Liver (tissue), 8 donors: ENCODE measurements at regions not wholly inside any gene's neighbourhood (a gene's known extent, or its start where the extent isn't known, plus 50 kb on each side); places are given as distances from the start of the nearest gene placed in this dataset.

Experiments used
- DNase-seq: peaks from one replicate; pipeline ENCODE4 v3.0.0-alpha.2; 2017; ENCODE audit warnings: low spot score
- H3K27ac ChIP-seq, 2 donors: one replicate each; pipeline ENCODE4 v1.7.0; 2013; ENCODE audit warnings: inconsistent platforms in 2 of 2, low read length in 2 of 2, control low read depth in 1 of 2, low read depth in 1 of 2, mild to moderate bottlenecking in 1 of 2
- H3K27me3 ChIP-seq, 4 donors: one replicate each; pipeline versions ENCODE4 v1.6.1 to v1.7.0; 2013; ENCODE audit warnings: low read length in 3 of 4, inconsistent platforms in 1 of 4, mild to moderate bottlenecking in 1 of 4, moderate library complexity in 1 of 4; ENCODE audit not compliant: control insufficient read depth in 4 of 4, insufficient read depth in 4 of 4
- H3K36me3 ChIP-seq, 4 donors: one replicate each; pipeline versions ENCODE4 v1.6.1 to v1.7.0; 2013; ENCODE audit warnings: low read length in 3 of 4, mild to moderate bottlenecking in 3 of 4, low read depth in 1 of 4, moderate library complexity in 1 of 4; ENCODE audit not compliant: control insufficient read depth in 4 of 4, insufficient read depth in 3 of 4
- H3K4me1 ChIP-seq, 4 donors: one replicate each; pipeline versions ENCODE4 v1.6.1 to v1.7.0; 2013; ENCODE audit warnings: low read length in 3 of 4, mild to moderate bottlenecking in 3 of 4, moderate library complexity in 1 of 4; ENCODE audit not compliant: control insufficient read depth in 4 of 4, insufficient read depth in 4 of 4
- H3K4me3 ChIP-seq, 3 donors: one replicate each; pipeline versions ENCODE4 v1.6.1 to v1.7.0; 2013; ENCODE audit warnings: low read length in 3 of 3, control low read depth in 1 of 3, low read depth in 1 of 3, mild to moderate bottlenecking in 1 of 3
- H3K9ac ChIP-seq, 2 donors: one replicate each; pipeline ENCODE4 v1.7.0; 2013; ENCODE audit warnings: low read length in 2 of 2, mild to moderate bottlenecking in 2 of 2, moderate library complexity in 2 of 2, control low read depth in 1 of 2, low read depth in 1 of 2
- H3K9me3 ChIP-seq, 4 donors: one replicate each; pipeline versions ENCODE4 v1.6.1 to v1.7.0; 2013; ENCODE audit warnings: low read length in 3 of 4; ENCODE audit not compliant: control insufficient read depth in 4 of 4
- ATF3 ChIP-seq: IDR thresholded peaks from 2 replicates; pipeline ENCODE4 v1.6.1; 2016; ENCODE audit warnings: antibody characterized with exemption
- CTCF ChIP-seq: fragments of 150-350 bp; IDR thresholded peaks from 2 replicates; pipeline ENCODE4 v1.5.1; 2017; ENCODE audit warnings: improper control_type of control experiment, low read depth, low read length; ENCODE audit not compliant: missing input control
- EGR1 ChIP-seq, 2 donors: IDR thresholded peaks; 2 replicates each; pipeline ENCODE4 v1.6.1; 2016 to 2018; ENCODE audit warnings: antibody characterized with exemption in 2 of 2, low read depth in 2 of 2
- FOXA1 ChIP-seq: IDR thresholded peaks from 2 replicates; pipeline ENCODE4 v1.6.1; 2016; ENCODE audit warnings: antibody characterized with exemption
- FOXA2 ChIP-seq: IDR thresholded peaks from 2 replicates; pipeline ENCODE4 v1.6.1; 2016; ENCODE audit warnings: antibody characterized with exemption
- GABPA ChIP-seq, 2 donors: IDR thresholded peaks in 1 of 2; conservative IDR thresholded peaks in 1 of 2; 2 replicates each; pipeline ENCODE4 v1.6.1; 2016; ENCODE audit warnings: antibody characterized with exemption in 2 of 2, mild to moderate bottlenecking in 1 of 2, moderate library complexity in 1 of 2
- HNF4A ChIP-seq, 2 donors: conservative IDR thresholded peaks; 2 replicates each; pipeline ENCODE4 v1.6.1; 2016; ENCODE audit warnings: antibody characterized with exemption in 2 of 2, mild to moderate bottlenecking in 2 of 2
- HNF4G ChIP-seq: IDR thresholded peaks from 2 replicates; pipeline ENCODE4 v1.6.1; 2016; ENCODE audit warnings: antibody characterized with exemption
- JUND ChIP-seq, 2 donors: IDR thresholded peaks; 2 replicates each; pipeline ENCODE4 v1.6.1; 2016; ENCODE audit warnings: antibody characterized with exemption in 2 of 2
- MAX ChIP-seq: IDR thresholded peaks from 2 replicates; pipeline ENCODE4 v1.6.1; 2016; ENCODE audit warnings: antibody characterized with exemption
- NR2F2 ChIP-seq: IDR thresholded peaks from 2 replicates; pipeline ENCODE4 v1.6.1; 2016; ENCODE audit warnings: antibody characterized with exemption
- RAD21 ChIP-seq, 2 donors: IDR thresholded peaks; 2 replicates each; pipeline ENCODE4 v1.6.1; 2016; ENCODE audit warnings: antibody characterized with exemption in 2 of 2, mild to moderate bottlenecking in 2 of 2
- REST ChIP-seq: IDR thresholded peaks from 2 replicates; pipeline ENCODE4 v1.6.1; 2016; ENCODE audit warnings: antibody characterized with exemption, mild to moderate bottlenecking
- RXRA ChIP-seq, 2 donors: IDR thresholded peaks; 2 replicates each; pipeline ENCODE4 v1.6.1; 2017 to 2018; ENCODE audit warnings: antibody characterized with exemption in 2 of 2, mild to moderate bottlenecking in 1 of 2
- SP1 ChIP-seq: IDR thresholded peaks from 2 replicates; pipeline ENCODE4 v1.6.1; 2018; ENCODE audit warnings: antibody characterized with exemption, mild to moderate bottlenecking
- TAF1 ChIP-seq: conservative IDR thresholded peaks from 2 replicates; pipeline ENCODE4 v1.6.1; 2016; ENCODE audit warnings: antibody characterized with exemption, mild to moderate bottlenecking
- YY1 ChIP-seq: IDR thresholded peaks from 2 replicates; pipeline ENCODE4 v1.6.1; 2016; ENCODE audit warnings: antibody characterized with exemption, mild to moderate bottlenecking
- ZBTB33 ChIP-seq: IDR thresholded peaks from 2 replicates; pipeline ENCODE4 v1.6.1; 2016; ENCODE audit warnings: antibody characterized with exemption
- WGBS: extraction: QIAGEN DNeasy Blood & Tissue Kit; methylation state at CpG from one replicate; pipeline ENCODE4 v1.1.7; 2013; 5-methylcytosine and 5-hydroxymethylcytosine counted together
- donor health status: healthy.
- donor health status: healthy.
- donor health status: healthy.
- donor health status: healthy.
- donor health status: healthy.

- 66% methylated on average over 1 of the region's 1 CpG for WGBS
- H3K4me3 ChIP-seq, result no peak overlapping the region
- no peak overlapping the region for H3K9ac ChIP-seq
- H3K27ac ChIP-seq, result no peak overlapping the region
- no peak for DNase-seq
- no peak for TF ChIP-seq TAF1
- no peak for TF ChIP-seq SP1
- no peak for TF ChIP-seq NR2F2
- TF ChIP-seq RAD21 (IDR thresholded peaks at IDR 0.05), result no peak
- TF ChIP-seq YY1, result no peak
- TF ChIP-seq RXRA (IDR thresholded peaks at IDR 0.05), result no peak
- TF ChIP-seq MAX, result no peak
- TF ChIP-seq FOXA1, result no peak
- no peak for TF ChIP-seq CTCF
- no peak for TF ChIP-seq HNF4A (conservative IDR thresholded peaks at IDR 0.05)
- no peak for TF ChIP-seq FOXA2
- no peak for TF ChIP-seq HNF4G
- no peak for TF ChIP-seq GABPA (IDR thresholded peaks at IDR 0.05 in 1 of 2, conservative IDR thresholded peaks at IDR 0.05 in 1 of 2)
- TF ChIP-seq EGR1 (IDR thresholded peaks at IDR 0.05; ENCODE audit: low read depth in 2 of 2), result no peak
- no peak for TF ChIP-seq ZBTB33
- no peak for TF ChIP-seq ATF3
- no peak for TF ChIP-seq REST
- TF ChIP-seq JUND (IDR thresholded peaks at IDR 0.05), result no peak
- no peaks in the 10 kb centered on the region for H3K9me3 ChIP-seq
- no peaks in the 10 kb centered on the region for H3K36me3 ChIP-seq
- H3K27me3 ChIP-seq, result no peaks in the 10 kb centered on the region
- H3K4me1 ChIP-seq, result no peaks in the 10 kb centered on the region
These were observed 112.5 kb upstream of the UNC5B start for GRCh38 chr10:71099731-71100361.
